ENCODE measurements at regions not wholly inside any gene's neighbourhood (a gene's known extent, or its start where the extent isn't known, plus 50 kb on each side); places are given as distances from the start of the nearest gene placed in this dataset.

DNA sequence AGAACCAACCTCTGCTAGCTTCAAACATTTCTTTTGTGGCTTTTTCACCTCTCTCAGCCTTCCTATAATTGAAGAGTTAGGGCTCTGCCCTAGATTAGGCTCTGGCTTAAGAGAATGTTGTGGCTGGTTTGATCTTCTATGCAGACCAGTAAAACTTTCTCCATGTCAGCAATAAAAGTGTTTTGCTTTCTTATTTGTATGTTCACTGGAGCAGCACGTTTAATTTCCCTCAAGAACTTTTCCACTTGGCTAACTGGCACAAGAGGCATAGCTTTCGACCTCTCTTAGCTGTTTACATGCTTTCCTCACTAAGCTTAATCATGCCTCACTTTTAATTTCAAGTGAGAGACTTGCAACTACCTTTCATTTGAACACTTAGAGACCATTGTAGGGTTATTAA, 964.7 kb downstream of the ROBO2 start:
- DNase-seq: no peak

DNA sequence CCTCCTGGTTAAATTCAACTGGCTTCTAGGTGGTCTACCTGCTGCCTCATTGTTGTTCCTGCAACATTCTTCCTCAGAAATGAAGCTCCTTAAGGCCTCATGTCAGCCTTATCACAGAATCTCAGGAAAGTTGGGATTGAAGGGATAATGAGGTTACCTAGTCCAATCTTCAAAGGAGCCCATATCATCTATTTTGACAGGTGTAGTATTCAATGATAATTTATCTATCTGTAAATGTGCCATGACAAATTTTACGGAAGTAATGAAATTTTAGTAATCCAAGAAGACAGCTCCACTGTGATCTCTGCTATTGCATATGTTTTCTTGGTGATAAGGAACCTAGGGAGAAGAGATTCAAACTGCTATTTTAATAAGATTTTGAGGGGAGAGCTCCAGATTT, 973.8 kb downstream of the ROBO2 start:
- no peak for DNase-seq

DNA sequence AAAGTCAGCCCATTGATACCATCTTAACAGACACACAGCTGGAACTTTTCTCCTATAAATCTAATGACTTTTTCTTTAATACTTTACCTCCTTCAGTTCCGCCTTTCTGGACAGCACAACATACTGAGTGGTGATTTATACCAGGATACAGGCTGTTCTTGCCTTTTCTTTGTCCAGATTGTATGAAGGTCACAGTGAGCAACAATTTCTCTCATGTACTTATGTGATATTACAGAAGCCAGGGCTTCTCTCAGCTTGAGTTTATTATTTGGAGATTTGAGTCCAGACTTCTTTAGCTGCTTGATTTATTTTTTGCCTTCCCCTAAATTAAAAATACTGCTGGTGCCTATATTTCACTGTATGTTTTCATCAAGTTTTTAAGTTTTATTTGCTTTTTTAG, 976.0 kb downstream of the ROBO2 start:
- DNase-seq: no peak

DNA sequence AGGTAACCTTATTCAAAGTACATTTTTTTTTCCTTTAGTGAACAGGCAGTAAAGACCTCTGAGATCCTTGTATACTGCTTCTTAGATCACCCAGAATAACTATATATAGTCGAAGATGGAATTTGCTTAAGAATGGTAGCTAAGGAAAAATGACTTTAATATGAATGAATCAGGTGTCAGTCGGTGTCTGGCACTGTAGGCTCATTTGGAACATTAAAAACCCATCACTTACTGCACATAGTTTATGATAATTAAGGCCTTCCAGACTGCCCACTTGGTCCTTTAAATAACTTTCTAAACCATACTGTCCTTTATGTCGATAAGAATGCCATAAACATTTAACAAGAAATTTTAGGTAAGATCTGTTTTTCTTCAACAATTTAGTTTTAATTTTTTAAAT, 981.8 kb downstream of the ROBO2 start:
- DNase-seq: no peak

DNA sequence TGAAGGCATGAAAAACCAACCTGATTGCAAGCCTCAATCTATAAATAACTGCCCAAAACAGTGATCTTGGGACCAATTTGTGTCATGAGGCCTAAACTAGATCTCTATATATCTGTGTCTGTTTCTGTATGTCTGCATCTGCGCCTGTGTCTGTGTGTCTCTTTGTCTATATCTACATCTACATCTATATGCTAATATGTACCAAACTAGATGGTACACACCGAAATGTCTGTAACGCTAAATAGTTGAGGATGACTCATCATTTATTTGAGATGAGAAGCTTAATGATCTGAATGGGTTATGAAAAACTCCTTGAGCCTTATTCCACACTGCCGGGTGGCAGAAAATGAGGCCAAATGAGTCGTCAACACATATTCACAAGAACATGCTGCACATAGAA, 982.3 kb downstream of the ROBO2 start:
- no peak for DNase-seq

DNA sequence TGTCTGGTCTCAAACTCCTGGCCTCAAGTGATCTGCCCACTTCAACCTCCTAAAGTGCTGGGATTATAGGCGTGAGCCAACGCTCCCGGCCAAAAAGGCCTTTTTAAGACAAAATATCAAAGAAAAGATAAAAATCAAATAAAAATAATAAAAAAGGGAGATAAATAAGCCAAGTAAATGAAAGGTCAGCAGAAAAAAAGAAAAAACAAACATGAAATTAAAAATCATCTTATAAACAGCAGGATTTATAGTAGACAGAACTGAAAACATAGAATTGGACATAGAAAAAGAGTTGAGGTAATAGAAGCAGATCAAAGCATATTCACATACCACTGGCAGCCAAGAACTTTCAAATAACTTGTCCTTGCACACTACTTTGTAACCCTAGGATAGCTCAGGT, 983.4 kb downstream of the ROBO2 start:
- DNase-seq: no peak

- DNase-seq: no peak
Observed at GRCh38 chr3:78025916-78026315, 986.0 kb downstream of the ROBO2 start.

GRCh38 chr3:78026318-78026828, 986.5 kb downstream of the ROBO2 start:
- no peak for DNase-seq

GRCh38 chr3:78029775-78030174, 989.9 kb downstream of the ROBO2 start:
- no peak for DNase-seq

GRCh38 chr3:78035131-78035641, 995.3 kb downstream of the ROBO2 start:
- no peak for DNase-seq

GRCh38 chr3:78041486-78041885, 1001.6 kb downstream of the ROBO2 start:
- DNase-seq: no peak

- no peak for DNase-seq
Observed at GRCh38 chr3:78046566-78046965, 1006.7 kb downstream of the ROBO2 start.

DNA sequence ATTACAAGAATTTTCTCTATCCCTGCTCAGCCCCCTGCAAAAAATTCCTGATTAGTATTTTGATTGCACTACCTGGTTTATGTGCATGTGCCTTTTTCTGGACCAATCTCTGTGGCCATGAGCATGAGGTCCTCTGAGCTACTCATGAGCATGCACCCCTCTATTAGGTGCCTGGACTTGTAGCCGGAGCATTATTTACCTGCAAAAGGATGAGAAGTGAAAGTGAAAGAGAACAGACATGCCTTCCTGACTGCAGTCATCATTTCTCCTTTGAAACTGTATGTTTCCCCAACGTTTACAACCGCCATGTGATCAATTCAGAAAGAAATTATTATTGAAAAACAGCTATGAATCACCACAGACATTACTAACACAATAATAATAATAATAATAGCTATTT, 1008.8 kb downstream of the ROBO2 start:
- DNase-seq: no peak

GRCh38 chr3:78049521-78049920, 1009.6 kb downstream of the ROBO2 start:
- no peak for DNase-seq

DNA sequence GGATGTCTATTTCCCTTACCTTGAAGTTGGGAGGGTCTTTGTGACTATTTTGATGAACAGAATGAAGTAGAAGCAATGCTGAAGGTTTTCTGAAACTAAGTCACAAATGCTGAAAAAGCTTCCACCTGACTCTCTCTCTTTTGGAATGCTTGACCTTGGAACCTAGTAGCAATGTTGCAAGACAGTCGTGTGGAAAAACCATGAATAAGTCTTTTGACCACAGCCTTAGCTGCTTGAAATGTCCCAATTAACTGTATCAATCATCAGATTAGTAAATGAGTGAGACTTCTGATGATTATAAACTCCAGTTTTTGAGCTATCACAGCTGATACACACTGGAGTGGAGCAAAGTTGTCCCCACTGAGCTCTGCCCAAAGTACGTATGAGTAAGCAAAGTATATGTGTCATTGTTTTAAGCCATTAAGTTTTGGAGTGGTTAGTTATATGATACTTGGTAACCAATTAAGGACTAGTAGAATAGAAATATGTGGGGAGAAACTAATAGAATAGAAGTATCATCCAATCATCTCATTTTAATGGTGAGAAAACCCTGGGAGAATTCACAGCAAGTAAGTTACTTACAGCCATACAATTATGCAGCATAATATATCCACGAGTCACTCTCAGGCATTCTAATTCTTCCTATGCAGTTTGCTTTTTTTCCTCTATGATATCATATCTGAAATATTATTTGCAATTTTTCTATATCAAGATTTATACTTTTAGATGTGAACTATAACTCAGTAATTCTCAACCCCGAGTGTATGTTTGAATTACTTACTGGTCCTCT, 1010.6 kb downstream of the ROBO2 start:
- no peak for DNase-seq

DNA sequence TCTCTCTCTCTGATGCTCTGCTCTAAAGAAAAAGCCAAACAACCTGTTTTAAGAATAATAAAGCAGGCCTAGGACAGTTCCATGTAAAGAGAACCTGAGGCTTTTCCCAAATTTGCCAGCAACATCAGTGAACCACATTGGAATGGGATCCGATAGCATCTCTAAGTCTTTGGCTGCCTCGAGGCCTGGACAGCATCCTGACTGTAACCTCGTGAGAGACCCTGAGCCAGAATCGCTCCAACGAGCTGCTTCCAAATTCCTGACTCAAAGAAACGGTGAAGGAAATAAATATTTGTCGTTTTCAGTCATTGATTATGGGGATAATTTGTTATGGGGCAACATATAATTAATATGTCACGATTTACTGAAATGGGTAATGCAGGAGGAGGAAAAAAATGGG, 1012.8 kb downstream of the ROBO2 start:
- no peak for DNase-seq

GRCh38 chr3:78066287-78066686, 1026.4 kb downstream of the ROBO2 start:
- no peak for DNase-seq

GRCh38 chr3:78070188-78070587, 1030.3 kb downstream of the ROBO2 start:
- no peak for DNase-seq

GRCh38 chr3:78076379-78076778, 1036.5 kb downstream of the ROBO2 start:
- no peak for DNase-seq

DNA sequence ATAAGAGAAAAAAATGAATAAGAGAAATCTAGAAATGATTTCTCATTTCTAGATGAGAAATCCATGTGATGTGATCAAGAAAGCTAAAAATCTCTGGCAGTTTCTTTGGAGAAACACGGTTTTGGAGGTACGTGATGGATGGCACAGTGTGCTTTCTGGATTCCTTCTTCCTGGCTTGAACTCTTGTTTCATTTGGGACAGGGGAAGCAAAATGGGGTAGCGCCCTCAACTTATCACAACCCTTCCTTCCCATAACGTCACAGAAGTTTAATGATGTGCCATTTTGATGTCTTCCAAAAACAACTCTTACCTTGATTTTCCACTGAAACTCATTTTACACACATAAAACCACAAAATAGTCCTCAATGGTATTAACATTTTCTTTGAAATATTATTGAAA, 1037.3 kb downstream of the ROBO2 start:
- no peak for DNase-seq

- DNase-seq: no peak
Observed at GRCh38 chr3:78077842-78078241, 1037.9 kb downstream of the ROBO2 start.

DNA sequence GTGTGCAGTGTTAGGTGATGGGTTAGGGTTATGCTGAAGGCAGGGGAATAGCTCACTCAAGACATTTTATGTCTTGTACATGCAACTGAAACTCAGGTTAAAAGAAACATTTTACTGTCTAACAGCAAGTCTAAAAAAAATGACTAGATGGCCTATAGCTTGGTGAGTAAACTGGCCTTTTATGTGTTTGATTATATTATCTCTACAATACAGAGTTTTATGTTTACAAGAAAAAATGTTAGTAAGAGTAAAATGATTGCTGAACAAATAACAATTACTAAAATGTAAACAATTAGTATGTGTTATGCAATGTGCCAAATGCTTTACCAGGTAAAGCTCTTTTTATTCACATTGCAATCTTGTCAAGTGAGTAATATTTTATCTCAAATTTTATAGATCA, 1039.6 kb downstream of the ROBO2 start:
- no peak for DNase-seq

GRCh38 chr3:78086150-78086549, 1046.3 kb downstream of the ROBO2 start:
- no peak for DNase-seq

DNA sequence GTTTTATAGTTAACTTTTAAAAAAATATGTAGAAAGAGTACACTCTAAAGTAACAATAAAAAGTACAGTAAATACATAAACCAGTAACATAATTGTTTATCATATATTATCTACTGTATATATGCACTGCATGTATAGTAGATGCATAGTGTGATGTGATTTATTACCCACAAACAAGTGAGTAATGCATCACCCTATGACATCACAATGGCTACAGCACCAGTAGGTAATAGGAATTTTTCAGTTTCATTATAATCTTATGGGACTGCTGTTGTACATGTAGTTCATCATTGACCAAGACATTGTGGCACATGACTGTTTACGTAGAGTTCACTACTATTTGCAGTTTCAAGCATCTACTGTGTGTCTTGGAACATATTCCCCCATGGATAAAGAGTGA, 1047.2 kb downstream of the ROBO2 start:
- no peak for DNase-seq

GRCh38 chr3:78088006-78088405, 1048.1 kb downstream of the ROBO2 start:
- no peak for DNase-seq
